ENCODE measurements at regions not wholly inside any gene's neighbourhood (a gene's known extent, or its start where the extent isn't known, plus 50 kb on each side); places are given as distances from the start of the nearest gene placed in this dataset.
A peak's percentile ranks its signal among the peaks of the same experiment; 100 is the strongest.

GRCh38 chr2:126503476-126503875, 152.5 kb upstream of the GYPC start:
- DNase-seq (ENCODE audit: low spot score), result no peak

DNA sequence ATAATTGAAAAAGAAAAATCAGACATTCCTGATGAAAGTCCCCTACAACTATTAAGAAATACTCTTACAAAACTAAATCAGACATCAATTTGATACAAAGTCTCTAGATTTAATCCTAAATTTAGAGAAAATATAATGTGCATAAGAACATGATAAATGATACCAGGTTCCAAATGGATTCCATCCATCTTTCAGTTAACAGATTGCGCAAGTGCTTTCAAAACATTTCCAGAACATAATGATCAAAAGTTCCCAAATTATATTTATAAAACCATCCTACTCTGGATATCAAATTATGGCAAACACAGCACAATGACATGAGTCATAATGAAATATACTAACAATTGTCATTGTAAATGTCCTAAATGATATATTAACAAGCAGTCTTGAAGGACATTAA, 151.0 kb upstream of the GYPC start:
- no peak for DNase-seq (ENCODE audit: low spot score)

- no peak for DNase-seq (ENCODE audit: low spot score)
These were observed 149.2 kb upstream of the GYPC start for GRCh38 chr2:126506786-126507185.

DNA sequence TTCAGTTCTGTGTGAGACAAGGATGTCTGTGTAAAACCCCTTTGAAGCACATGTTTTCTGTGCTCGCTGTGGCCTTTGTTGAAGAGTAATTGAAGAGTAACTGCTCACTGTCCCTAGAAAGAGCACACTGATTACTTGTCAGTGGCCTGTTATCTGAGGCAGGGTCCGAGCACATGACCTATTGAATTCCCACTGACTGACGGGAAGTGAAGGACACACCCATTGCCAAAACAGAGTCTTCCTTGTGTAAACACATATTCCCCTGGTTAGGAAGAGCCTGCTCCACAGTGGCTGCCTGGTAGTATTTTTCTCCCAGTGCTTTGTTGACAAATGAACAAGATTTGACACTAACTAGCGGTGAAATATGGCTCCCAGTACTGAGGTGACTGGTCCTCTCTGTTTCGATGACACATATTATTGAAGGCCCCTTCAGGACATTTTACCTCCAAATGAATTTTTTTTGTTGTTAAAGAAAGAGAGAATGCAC, 148.5 kb upstream of the GYPC start:
- DNase-seq (ENCODE audit: low spot score), result no peak

- no peak for DNase-seq (ENCODE audit: low spot score)
These were observed 145.6 kb upstream of the GYPC start for GRCh38 chr2:126510356-126510755.

- no peak for DNase-seq (ENCODE audit: low spot score)
These were observed 145.0 kb upstream of the GYPC start for GRCh38 chr2:126510960-126511359.

GRCh38 chr2:126512026-126512425, 143.9 kb upstream of the GYPC start:
- DNase-seq (ENCODE audit: low spot score), result no peak

GRCh38 chr2:126513033-126513432, 142.9 kb upstream of the GYPC start:
- DNase-seq (ENCODE audit: low spot score), result no peak

- DNase-seq (ENCODE audit: low spot score), result no peak
These were observed 140.5 kb upstream of the GYPC start for GRCh38 chr2:126515471-126515870.

DNA sequence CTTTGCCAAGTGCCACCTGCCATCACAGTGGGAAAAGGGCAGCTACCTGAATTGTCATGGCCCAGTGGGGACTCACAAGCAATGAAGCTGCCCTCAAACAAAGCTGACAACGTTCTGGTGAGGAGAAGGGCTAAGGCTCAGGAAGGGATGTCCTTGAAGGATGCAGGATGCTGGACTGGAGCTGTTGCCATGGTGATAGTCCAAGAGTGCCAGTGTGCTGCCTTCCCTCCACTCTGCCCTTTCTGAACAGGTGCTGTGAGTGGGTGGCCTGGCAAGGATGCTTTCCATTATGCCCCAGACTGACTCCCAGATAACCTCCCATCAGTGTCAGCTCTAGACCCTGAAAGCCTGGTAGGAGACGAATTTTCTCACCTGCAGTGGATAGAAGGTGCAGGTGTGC, 137.8 kb upstream of the GYPC start:
- no peak for DNase-seq (ENCODE audit: low spot score)

DNA sequence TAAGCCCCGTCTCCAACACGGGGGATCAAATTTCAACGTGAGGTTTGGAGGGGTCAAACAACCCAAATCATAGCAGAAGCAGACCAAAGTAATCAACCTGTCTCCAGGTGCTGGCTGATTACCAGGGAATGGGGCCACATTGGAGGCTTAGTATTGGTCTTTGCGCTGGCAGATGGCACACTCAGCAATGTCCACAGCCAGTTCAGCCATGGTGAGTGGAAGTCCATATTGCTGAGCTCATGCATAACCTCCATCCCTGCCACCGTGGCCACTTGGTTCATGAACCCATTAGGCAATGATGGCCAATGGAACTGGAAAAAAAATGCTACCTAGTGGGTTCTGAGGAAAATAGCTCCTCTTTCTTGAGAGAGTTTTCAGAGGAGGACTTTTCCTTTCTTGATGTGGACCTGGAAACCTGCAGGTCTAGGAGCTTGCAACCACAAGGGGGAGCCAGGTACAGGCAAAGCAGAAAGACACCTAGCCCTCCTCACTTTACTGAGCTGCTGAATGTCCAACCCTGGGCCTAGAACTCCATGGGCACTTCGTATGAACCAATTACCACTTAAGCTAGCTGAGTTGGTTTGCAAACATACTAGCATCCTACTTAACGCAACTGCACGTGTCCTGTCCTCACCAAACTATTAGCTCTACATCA, 128.0 kb upstream of the GYPC start:
- DNase-seq (ENCODE audit: low spot score), result peak; percentile 15

GRCh38 chr2:126531029-126531428, 124.9 kb upstream of the GYPC start:
- no peak for DNase-seq (ENCODE audit: low spot score)

- no peak for DNase-seq (ENCODE audit: low spot score)
These were observed 121.5 kb upstream of the GYPC start for GRCh38 chr2:126534478-126534877.

- no peak for DNase-seq (ENCODE audit: low spot score)
These were observed 120.5 kb upstream of the GYPC start for GRCh38 chr2:126535408-126535807.

- no peak for DNase-seq (ENCODE audit: low spot score)
These were observed 119.3 kb upstream of the GYPC start for GRCh38 chr2:126536605-126537200.

GRCh38 chr2:126539101-126539500, 116.9 kb upstream of the GYPC start:
- DNase-seq (ENCODE audit: low spot score), result no peak

DNA sequence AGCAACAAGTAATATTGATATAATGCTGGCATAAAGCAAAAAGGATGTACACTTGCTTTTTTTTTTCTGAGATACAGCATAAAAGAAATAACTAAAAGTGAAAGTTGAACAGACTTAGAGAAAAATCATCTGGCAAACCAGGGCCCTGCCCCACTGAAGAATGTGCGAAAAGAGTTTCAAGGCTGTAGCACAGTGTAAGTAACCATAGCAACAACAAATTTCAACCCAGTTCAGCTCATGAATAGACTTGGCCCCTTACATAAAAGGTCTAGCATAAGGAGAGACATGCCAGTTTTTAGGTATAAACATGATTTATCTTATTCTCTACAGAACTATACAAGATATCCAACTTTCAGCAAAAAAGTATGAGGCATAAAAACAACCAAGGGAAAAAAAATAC, 113.7 kb upstream of the GYPC start:
- DNase-seq (ENCODE audit: low spot score), result no peak

- no peak for DNase-seq (ENCODE audit: low spot score)
These were observed 112.9 kb upstream of the GYPC start for GRCh38 chr2:126543081-126543480.

- no peak for DNase-seq (ENCODE audit: low spot score)
These were observed 97.9 kb upstream of the GYPC start for GRCh38 chr2:126558029-126558428.

DNA sequence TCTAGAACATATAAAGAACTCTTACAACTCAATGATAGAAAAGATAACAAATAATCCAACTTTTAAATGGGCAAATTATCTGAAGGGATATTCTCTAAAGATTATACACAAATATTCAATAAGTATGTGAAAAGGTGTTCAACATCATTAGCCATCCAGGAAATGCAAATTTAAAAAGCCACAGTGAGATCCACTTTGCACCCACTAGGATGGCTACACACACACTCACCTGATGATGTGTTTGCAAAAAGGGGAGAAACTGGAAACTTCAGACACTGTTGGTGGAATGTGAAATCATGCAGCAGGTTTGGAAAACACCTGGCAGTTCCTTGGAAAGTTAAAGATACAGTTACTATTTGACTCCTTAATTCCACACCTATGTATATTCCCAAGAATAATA, 87.2 kb upstream of the GYPC start:
- DNase-seq (ENCODE audit: low spot score), result no peak

GRCh38 chr2:126571403-126571802, 84.6 kb upstream of the GYPC start:
- DNase-seq (ENCODE audit: low spot score), result no peak

DNA sequence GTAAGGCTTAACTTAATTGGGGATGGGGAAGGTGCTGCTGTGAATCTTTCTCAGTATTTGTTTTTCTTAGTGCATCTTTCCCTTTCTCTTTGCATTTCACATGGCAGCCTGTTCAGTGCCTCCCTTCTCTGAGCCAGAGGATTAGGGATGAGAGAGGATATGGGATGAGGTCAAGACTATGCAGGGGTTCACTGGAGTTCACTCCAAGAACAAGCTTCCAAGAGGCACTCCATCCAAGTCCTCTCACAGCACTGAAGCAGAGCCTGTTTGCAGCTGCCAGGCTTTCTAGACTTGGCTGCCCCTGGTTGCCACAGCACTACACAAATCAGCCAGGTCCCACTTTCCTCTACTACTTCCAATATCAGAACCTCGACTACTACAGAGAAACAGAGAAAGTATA, 80.3 kb upstream of the GYPC start:
- DNase-seq (ENCODE audit: low spot score), result no peak

DNA sequence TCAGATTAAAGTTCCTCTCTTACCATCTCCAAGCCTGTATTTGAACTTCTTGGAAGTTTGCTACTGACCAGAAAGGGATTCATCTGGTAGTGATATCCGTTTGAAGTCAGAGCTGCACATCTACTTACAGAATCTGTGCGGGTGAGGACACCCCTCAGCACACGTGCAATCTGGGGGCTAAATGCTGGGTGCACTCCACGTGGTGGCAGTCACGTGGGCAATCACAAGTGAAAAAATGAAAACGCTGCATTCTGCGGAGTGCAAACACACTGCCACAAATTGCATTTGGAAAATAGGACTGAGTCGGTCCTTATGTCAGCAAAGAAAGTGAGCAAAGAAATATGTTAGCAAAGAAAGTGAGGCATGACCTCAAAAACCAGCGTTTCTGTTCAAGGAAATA, 76.1 kb upstream of the GYPC start:
- DNase-seq (ENCODE audit: low spot score), result no peak

GRCh38 chr2:126586317-126586716, 69.6 kb upstream of the GYPC start:
- no peak for DNase-seq (ENCODE audit: low spot score)

Measured in HuH-7.5 (cell line).